DND-41 (cell line): ENCODE measurements at regions not wholly inside any gene's neighbourhood (a gene's known extent, or its start where the extent isn't known, plus 50 kb on each side); places are given as distances from the start of the nearest gene placed in this dataset.
"Not testable (repeated sequence)": the region's sequence is repeated elsewhere in the genome, so short reads cannot be mapped to it uniquely, and the experiment has no call there.

Source experiments
- ATAC-seq: fragments of 200-7000 bp; cut with Tn5 transposase; 3 replicates; pipeline ENCODE4 v1.9.1; 2021; ENCODE audit warnings: low read depth; ENCODE audit not compliant: insufficient read depth
- DNase-seq: peaks from one replicate; pipeline ENCODE4 v3.0.0-alpha.2; 2020
- H2AFZ ChIP-seq: 2 replicates; pipeline ENCODE4 v1.6.0; 2012; ENCODE audit warnings: low read depth, low read length
- H3K27ac ChIP-seq: 2 replicates; pipeline ENCODE4 v1.5.1; 2012; ENCODE audit warnings: low read length, inconsistent platforms
- H3K27me3 ChIP-seq: fragments of 200-600 bp; sonication (generic); 2 replicates; pipeline ENCODE4 v1.6.0; 2012; ENCODE audit warnings: low read length, mild to moderate bottlenecking, inconsistent platforms; ENCODE audit not compliant: insufficient read depth, poor library complexity
- H3K36me3 ChIP-seq: 2 replicates; pipeline ENCODE4 v1.5.1; 2012; ENCODE audit warnings: low read length, inconsistent platforms; ENCODE audit not compliant: insufficient read depth
- H3K4me1 ChIP-seq: 2 replicates; pipeline ENCODE4 v1.5.1; 2012; ENCODE audit warnings: mild to moderate bottlenecking, low read length; ENCODE audit not compliant: insufficient read depth
- H3K4me2 ChIP-seq: 2 replicates; pipeline ENCODE4 v1.6.0; 2012; ENCODE audit warnings: mild to moderate bottlenecking, moderate library complexity, low read length, inconsistent platforms; ENCODE audit not compliant: insufficient read depth
- H3K4me3 ChIP-seq, 2 experiments: fragments of 200-600 bp in 1 of 2; shearing (Covaris generic) in 1 of 2; 2 replicates each; pipeline ENCODE4 v1.5.1; 2012 to 2016; ENCODE audit warnings: inconsistent platforms in 2 of 2, low read length in 2 of 2, mild to moderate bottlenecking in 2 of 2, low read depth in 1 of 2, moderate library complexity in 1 of 2
- H3K79me2 ChIP-seq: 2 replicates; pipeline ENCODE4 v1.6.0; 2012; ENCODE audit warnings: low read length, inconsistent platforms; ENCODE audit not compliant: insufficient read depth
- H3K9ac ChIP-seq: 2 replicates; pipeline ENCODE4 v1.6.0; 2012; ENCODE audit warnings: low read depth, mild to moderate bottlenecking, inconsistent platforms, low read length, moderate library complexity
- H3K9me3 ChIP-seq: 2 replicates; pipeline ENCODE4 v1.5.1; 2012; ENCODE audit warnings: low read length, moderate library complexity, mild to moderate bottlenecking, inconsistent platforms; ENCODE audit not compliant: insufficient read depth, severe bottlenecking
- H4K20me1 ChIP-seq: 2 replicates; pipeline ENCODE4 v1.6.0; 2012; ENCODE audit warnings: low read length; ENCODE audit not compliant: insufficient read depth
- CTCF ChIP-seq: IDR thresholded peaks from 2 replicates; pipeline ENCODE4 v1.5.1; 2012; ENCODE audit warnings: borderline replicate concordance, low read length, moderate library complexity, mild to moderate bottlenecking; ENCODE audit not compliant: poor library complexity, severe bottlenecking; ENCODE audit errors: extremely low read depth
- EZH2 ChIP-seq: IDR thresholded peaks from 3 replicates; pipeline ENCODE4 v1.6.1; 2012; ENCODE audit warnings: borderline replicate concordance, low read depth, mild to moderate bottlenecking, moderate library complexity, low read length, inconsistent platforms; ENCODE audit not compliant: severe bottlenecking

- H3K36me3 ChIP-seq = no peaks in the 10 kb centered on the region
- no peak overlapping the region for H3K9ac ChIP-seq
- peaks cover 11% of the 10 kb centered on the region for H3K9me3 ChIP-seq
- H4K20me1 ChIP-seq = no peaks in the 10 kb centered on the region
- H3K4me1 ChIP-seq = no peaks in the 10 kb centered on the region
- no peak for ATAC-seq
- H3K4me2 ChIP-seq = no peak overlapping the region
- H3K27ac ChIP-seq = no peak overlapping the region
- no peaks in the 10 kb centered on the region for H3K79me2 ChIP-seq
- no peak for TF ChIP-seq EZH2
- no peak for TF ChIP-seq CTCF
- no peaks in the 10 kb centered on the region for H3K27me3 ChIP-seq
- no peak for DNase-seq
- H3K4me3 ChIP-seq = no peak overlapping the region
- no peak overlapping the region for H2AFZ ChIP-seq
Measured at GRCh38 chr6:50913105-50913770, 94.6 kb downstream of the TFAP2B start.

- not testable (repeated sequence) for H3K4me2 ChIP-seq, H3K27ac ChIP-seq, H3K9me3 ChIP-seq, H3K36me3 ChIP-seq, H3K79me2 ChIP-seq, H2AFZ ChIP-seq, H3K9ac ChIP-seq, H3K4me3 ChIP-seq, H4K20me1 ChIP-seq, H3K4me1 ChIP-seq, DNase-seq, H3K27me3 ChIP-seq, ATAC-seq
Measured at GRCh38 chr6:50921378-50921777, 102.7 kb downstream of the TFAP2B start.

DNA sequence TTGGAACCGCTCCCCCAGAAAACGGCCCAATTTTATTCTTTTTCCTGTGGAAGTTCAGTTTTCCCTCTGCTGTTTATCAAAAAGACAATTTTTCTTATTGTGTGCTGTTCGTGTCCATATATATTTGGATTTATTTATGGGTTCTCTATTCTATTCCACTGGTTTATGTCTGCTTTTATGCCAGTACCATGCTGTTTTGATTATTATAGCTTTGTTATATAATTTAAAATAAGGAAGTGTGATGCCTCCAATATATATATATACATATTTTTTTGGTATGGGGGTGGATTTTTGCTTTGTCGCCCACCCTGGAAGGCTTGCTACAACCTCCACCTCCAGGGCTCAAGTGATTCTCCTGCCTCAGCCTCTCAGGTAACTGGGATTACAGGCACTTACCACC is 103.3 kb downstream of the TFAP2B start:
- H3K4me3 ChIP-seq = no peak overlapping the region
- H3K4me2 ChIP-seq = no peak overlapping the region
- H3K9ac ChIP-seq = no peak overlapping the region
- DNase-seq (no peak), ATAC-seq (no peak)
- no peaks in the 10 kb centered on the region for H4K20me1 ChIP-seq
- no peak overlapping the region for H3K27ac ChIP-seq
- H3K9me3 ChIP-seq = peaks cover 3% of the 10 kb centered on the region
- no peaks in the 10 kb centered on the region for H3K36me3 ChIP-seq
- H3K79me2 ChIP-seq = no peaks in the 10 kb centered on the region
- H3K4me1 ChIP-seq = peaks cover 8% of the 10 kb centered on the region
- no peak for TF ChIP-seq CTCF
- TF ChIP-seq EZH2 = no peak
- no peak overlapping the region for H2AFZ ChIP-seq
- no peaks in the 10 kb centered on the region for H3K27me3 ChIP-seq

DNA sequence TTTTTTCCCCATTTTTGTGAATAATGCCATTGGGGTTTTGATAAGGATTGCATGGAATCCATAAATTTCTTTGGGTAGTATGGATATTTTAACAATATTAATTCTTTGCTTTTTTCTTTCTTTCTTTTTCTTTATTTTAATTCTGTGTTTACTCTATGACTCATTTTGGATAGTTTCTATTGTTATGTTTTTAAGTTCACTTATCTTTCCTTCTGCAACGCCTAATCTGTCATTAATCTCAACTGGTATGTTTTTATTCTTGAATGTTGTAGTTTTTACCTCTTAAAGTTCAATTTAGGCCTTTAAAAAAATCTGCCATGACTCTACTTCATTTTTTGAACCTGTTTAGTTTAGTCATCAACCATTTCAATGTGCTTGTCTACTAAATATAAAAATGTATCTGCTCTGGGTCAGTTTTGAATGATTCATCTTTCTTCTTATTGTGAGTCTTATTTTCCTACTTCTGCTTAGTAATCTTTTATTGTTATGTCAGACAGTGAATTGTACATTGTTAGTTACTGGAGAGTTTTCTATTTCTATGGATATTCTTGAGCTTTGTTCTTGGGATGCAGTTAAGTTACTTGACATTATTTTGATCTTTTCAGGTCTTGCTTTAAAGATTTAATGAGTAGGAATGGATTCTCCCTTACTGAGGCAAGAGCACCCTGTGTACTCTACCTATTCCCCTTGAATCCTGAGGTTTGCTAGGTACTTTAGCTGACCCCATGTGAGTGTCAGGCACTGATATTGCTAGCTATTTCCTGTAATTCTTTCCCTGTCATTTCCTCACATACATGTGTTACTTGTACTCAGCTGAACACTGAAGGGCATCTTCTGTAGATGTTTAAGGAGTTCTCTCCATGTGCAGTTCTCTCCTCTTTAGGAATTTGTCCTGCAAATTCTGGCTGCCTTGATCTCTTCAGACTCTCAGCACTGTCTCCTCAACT is 104.2 kb downstream of the TFAP2B start:
- Histone ChIP-seq H4K20me1 (no peaks in the 10 kb centered on the region), H3K4me3 (no peak overlapping the region), H3K27me3 (no peaks in the 10 kb centered on the region), H3K4me1 (peaks cover 8% of the 10 kb centered on the region), H3K27ac (no peak overlapping the region), H3K4me2 (no peak overlapping the region), H3K9me3 (peaks cover 3% of the 10 kb centered on the region), H3K36me3 (no peaks in the 10 kb centered on the region), H3K79me2 (no peaks in the 10 kb centered on the region), H2AFZ (no peak overlapping the region), H3K9ac (no peak overlapping the region)
- no peak for ATAC-seq
- DNase-seq = no peak
- TF ChIP-seq CTCF (no peak), EZH2 (no peak)
